NT2/D1 (cell line): ENCODE measurements at regions not wholly inside any gene's neighbourhood (a gene's known extent, or its start where the extent isn't known, plus 50 kb on each side); places are given as distances from the start of the nearest gene placed in this dataset.

Experiments used
- SUZ12 ChIP-seq: IDR thresholded peaks from 2 replicates; pipeline ENCODE4 v1.6.1; 2011; ENCODE audit not compliant: insufficient read length, insufficient read depth; ENCODE audit errors: extremely low read depth
- ZNF274 ChIP-seq: IDR thresholded peaks from 2 replicates; pipeline ENCODE4 v1.6.1; 2011; ENCODE audit warnings: mild to moderate bottlenecking, low read depth, low read length

DNA sequence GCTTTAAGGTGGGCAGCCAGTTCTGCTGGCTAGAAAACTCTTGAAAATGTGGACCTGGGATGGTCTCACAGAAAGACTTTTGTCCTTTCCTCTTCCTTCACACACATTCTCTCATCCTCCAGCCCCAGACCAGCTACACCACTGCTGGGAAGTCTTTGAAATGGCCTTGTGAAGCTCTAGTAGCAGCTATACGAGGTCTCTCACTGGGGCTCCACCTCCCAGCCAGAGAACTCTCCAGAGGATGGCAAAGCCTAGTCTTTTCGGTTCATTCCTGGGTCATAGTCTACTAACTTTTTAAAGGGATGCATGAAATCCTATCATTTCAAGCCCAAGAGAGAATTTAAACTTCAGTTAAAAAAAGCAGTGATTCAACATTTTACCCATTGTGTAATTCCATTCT, 133.9 kb upstream of the ERCC6L2 start:
- TF ChIP-seq SUZ12 = no peak
- TF ChIP-seq ZNF274 = no peak
